Osteoblast (primary cell): ENCODE measurements at regions not wholly inside any gene's neighbourhood (a gene's known extent, or its start where the extent isn't known, plus 50 kb on each side); places are given as distances from the start of the nearest gene placed in this dataset.

Source experiments
- DNase-seq: peaks from one replicate; pipeline ENCODE4 v3.0.0; 2011; ENCODE audit warnings: low spot score, mixed read lengths; ENCODE audit not compliant: insufficient read length; ENCODE audit errors: missing footprints
- H2AFZ ChIP-seq: 2 replicates; pipeline ENCODE4 v1.6.0; 2011; ENCODE audit warnings: mild to moderate bottlenecking, low read length
- H3K27ac ChIP-seq: 2 replicates; pipeline ENCODE4 v1.5.1; 2011; ENCODE audit warnings: mild to moderate bottlenecking, low read depth, low read length, moderate library complexity
- H3K27me3 ChIP-seq: 2 replicates; pipeline ENCODE4 v1.6.0; 2012; ENCODE audit warnings: mild to moderate bottlenecking, control low read depth, inconsistent platforms, low read length, moderate library complexity; ENCODE audit not compliant: insufficient read depth
- H3K36me3 ChIP-seq: 2 replicates; pipeline ENCODE4 v1.5.1; 2011; ENCODE audit warnings: mild to moderate bottlenecking, low read length, control low read depth, moderate library complexity; ENCODE audit not compliant: insufficient read depth
- H3K4me1 ChIP-seq: 2 replicates; pipeline ENCODE4 v1.5.1; 2011; ENCODE audit warnings: mild to moderate bottlenecking, low read length, control low read depth, moderate library complexity; ENCODE audit not compliant: insufficient read depth
- H3K4me2 ChIP-seq: 2 replicates; pipeline ENCODE4 v1.6.0; 2011; ENCODE audit warnings: mild to moderate bottlenecking, low read length; ENCODE audit not compliant: insufficient read depth
- H3K4me3 ChIP-seq: fragments of 200-600 bp; sonication (generic); 3 replicates; pipeline ENCODE4 v1.5.1; 2012; ENCODE audit warnings: mild to moderate bottlenecking, low read length, inconsistent platforms; ENCODE audit not compliant: insufficient read depth
- H3K79me2 ChIP-seq: 2 replicates; pipeline ENCODE4 v1.6.0; 2012; ENCODE audit warnings: mild to moderate bottlenecking, low read length, control low read depth, inconsistent platforms; ENCODE audit not compliant: insufficient read depth
- H3K9me3 ChIP-seq: 2 replicates; pipeline ENCODE4 v1.5.1; 2011; ENCODE audit warnings: low read depth, low read length, control low read depth
- H4K20me1 ChIP-seq: 2 replicates; pipeline ENCODE4 v1.6.0; 2012; ENCODE audit warnings: mild to moderate bottlenecking, low read length, control low read depth; ENCODE audit not compliant: insufficient read depth
- CTCF ChIP-seq: IDR thresholded peaks from 2 replicates; pipeline ENCODE4 v1.5.1; 2011; ENCODE audit warnings: mild to moderate bottlenecking, low read depth, low read length, moderate library complexity; ENCODE audit errors: extremely low read depth

GRCh38 chrX:3435057-3435456 is 88.6 kb upstream of the MXRA5 start:
- no peaks in the 10 kb centered on the region for H3K4me1 ChIP-seq
- no peaks in the 10 kb centered on the region for H3K27me3 ChIP-seq
- H3K9me3 ChIP-seq, result no peaks in the 10 kb centered on the region
- H3K4me2 ChIP-seq, result no peak overlapping the region
- no peak overlapping the region for H3K27ac ChIP-seq
- TF ChIP-seq CTCF, result no peak
- H2AFZ ChIP-seq, result no peak overlapping the region
- no peaks in the 10 kb centered on the region for H3K36me3 ChIP-seq
- H3K79me2 ChIP-seq, result no peaks in the 10 kb centered on the region
- H3K4me3 ChIP-seq, result no peak overlapping the region
- DNase-seq, result no peak
- H4K20me1 ChIP-seq, result no peaks in the 10 kb centered on the region

DNA sequence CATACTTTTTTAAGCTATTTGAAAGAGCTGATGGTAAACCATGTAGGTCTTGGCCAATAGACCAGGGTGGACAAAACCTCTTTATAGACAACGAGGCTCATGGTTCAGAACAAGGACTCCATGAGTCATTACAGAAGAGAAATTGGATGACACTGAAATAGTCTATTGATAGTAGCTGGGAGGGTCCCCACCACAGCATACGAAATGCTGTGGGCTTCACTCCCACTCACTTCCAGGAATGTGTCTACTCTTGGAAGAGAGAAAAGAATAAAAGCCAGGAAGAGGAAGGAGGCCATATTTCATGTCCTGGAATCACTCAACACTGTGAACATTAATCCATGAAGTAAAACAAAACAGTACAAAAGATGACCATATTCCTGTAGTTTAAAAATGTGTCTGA is 82.3 kb upstream of the MXRA5 start:
- no peak overlapping the region for H3K4me2 ChIP-seq
- no peak overlapping the region for H2AFZ ChIP-seq
- no peaks in the 10 kb centered on the region for H4K20me1 ChIP-seq
- no peak for TF ChIP-seq CTCF
- H3K27ac ChIP-seq, result no peak overlapping the region
- H3K9me3 ChIP-seq, result no peaks in the 10 kb centered on the region
- H3K79me2 ChIP-seq, result no peaks in the 10 kb centered on the region
- H3K27me3 ChIP-seq, result no peaks in the 10 kb centered on the region
- H3K4me3 ChIP-seq, result no peak overlapping the region
- no peak for DNase-seq
- no peaks in the 10 kb centered on the region for H3K36me3 ChIP-seq
- H3K4me1 ChIP-seq, result no peaks in the 10 kb centered on the region

DNA sequence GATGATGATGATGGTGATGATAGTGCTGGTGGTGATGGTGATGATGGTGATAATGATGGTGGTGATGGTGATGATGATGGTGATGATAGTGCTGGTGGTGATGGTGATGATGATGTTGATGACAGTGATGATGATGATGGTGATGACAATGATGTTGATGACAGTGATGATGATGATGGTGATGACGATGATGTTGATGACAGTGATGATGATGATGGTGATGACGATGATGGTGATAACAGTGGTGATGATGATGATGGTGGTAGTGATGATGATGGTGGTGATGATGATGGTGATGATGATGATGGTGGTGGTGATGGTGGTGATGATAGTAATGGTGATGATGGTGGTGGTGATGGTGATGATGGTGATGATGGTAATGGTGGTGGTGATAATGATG is 80.1 kb upstream of the MXRA5 start:
- Histone ChIP-seq H2AFZ (no peak overlapping the region), H3K27me3 (no peaks in the 10 kb centered on the region), H4K20me1 (no peaks in the 10 kb centered on the region), H3K9me3 (no peaks in the 10 kb centered on the region), H3K36me3 (no peaks in the 10 kb centered on the region), H3K27ac (no peak overlapping the region), H3K4me3 (no peak overlapping the region), H3K4me2 (no peak overlapping the region), H3K79me2 (no peaks in the 10 kb centered on the region), H3K4me1 (no peaks in the 10 kb centered on the region)
- no peak for DNase-seq
- no peak for TF ChIP-seq CTCF

GRCh38 chrX:3425031-3425430 is 78.6 kb upstream of the MXRA5 start:
- H3K9me3 ChIP-seq, result no peaks in the 10 kb centered on the region
- no peaks in the 10 kb centered on the region for H3K4me1 ChIP-seq
- no peak for DNase-seq
- H3K4me2 ChIP-seq, result no peak overlapping the region
- H3K36me3 ChIP-seq, result no peaks in the 10 kb centered on the region
- H3K4me3 ChIP-seq, result no peak overlapping the region
- H3K27me3 ChIP-seq, result no peaks in the 10 kb centered on the region
- no peaks in the 10 kb centered on the region for H4K20me1 ChIP-seq
- TF ChIP-seq CTCF, result no peak
- no peak overlapping the region for H3K27ac ChIP-seq
- H2AFZ ChIP-seq, result no peak overlapping the region
- H3K79me2 ChIP-seq, result no peaks in the 10 kb centered on the region
